ENCODE measurements at regions not wholly inside any gene's neighbourhood (a gene's known extent, or its start where the extent isn't known, plus 50 kb on each side); places are given as distances from the start of the nearest gene placed in this dataset.
A peak's percentile ranks its signal among the peaks of the same experiment; 100 is the strongest.
"Not testable (repeated sequence)": the region's sequence is repeated elsewhere in the genome, so short reads cannot be mapped to it uniquely, and the experiment has no call there.

- no peak for DNase-seq
Measured at GRCh38 chr9:31470051-31470450, 914.4 kb upstream of the ACO1 start.

- DNase-seq: no peak
Measured at GRCh38 chr9:31471010-31471409, 913.4 kb upstream of the ACO1 start.

- DNase-seq: no peak
Measured at GRCh38 chr9:31486630-31487029, 897.8 kb upstream of the ACO1 start.

GRCh38 chr9:31490551-31491106 is 893.8 kb upstream of the ACO1 start:
- no peak for DNase-seq

- DNase-seq: no peak
Measured at GRCh38 chr9:31492229-31492628, 892.2 kb upstream of the ACO1 start.

- DNase-seq: no peak
Measured at GRCh38 chr9:31500422-31500821, 884.0 kb upstream of the ACO1 start.

GRCh38 chr9:31519011-31519410 is 865.4 kb upstream of the ACO1 start:
- DNase-seq: no peak

- DNase-seq: no peak
Measured at GRCh38 chr9:31519424-31519823, 865.0 kb upstream of the ACO1 start.

- no peak for DNase-seq
Measured at GRCh38 chr9:31519826-31520225, 864.6 kb upstream of the ACO1 start.

GRCh38 chr9:31520301-31521085 is 864.0 kb upstream of the ACO1 start:
- DNase-seq: no peak

- DNase-seq: no peak
Measured at GRCh38 chr9:31535651-31536050, 848.8 kb upstream of the ACO1 start.

GRCh38 chr9:31536471-31536870 is 848.0 kb upstream of the ACO1 start:
- DNase-seq: no peak

- no peak for DNase-seq
Measured at GRCh38 chr9:31541721-31542281, 842.6 kb upstream of the ACO1 start.

GRCh38 chr9:31542384-31543055 is 841.9 kb upstream of the ACO1 start:
- DNase-seq: peak; percentile 19 to 57

GRCh38 chr9:31554941-31555340 is 829.5 kb upstream of the ACO1 start:
- no peak for DNase-seq

- DNase-seq: no peak
Measured at GRCh38 chr9:31556667-31557463, 827.6 kb upstream of the ACO1 start.

GRCh38 chr9:31572190-31572589 is 812.3 kb upstream of the ACO1 start:
- DNase-seq: not testable (repeated sequence)

- DNase-seq: no peak
Measured at GRCh38 chr9:31573561-31573960, 810.9 kb upstream of the ACO1 start.

- no peak for DNase-seq
Measured at GRCh38 chr9:31574006-31574765, 810.3 kb upstream of the ACO1 start.

- peak; percentile 4 to 48 for DNase-seq
Measured at GRCh38 chr9:31582071-31582470, 802.4 kb upstream of the ACO1 start.

GRCh38 chr9:31582561-31582960 is 801.9 kb upstream of the ACO1 start:
- no peak for DNase-seq

- no peak for DNase-seq
Measured at GRCh38 chr9:31585158-31585557, 799.3 kb upstream of the ACO1 start.
